GM12873 (cell line): ENCODE measurements at regions not wholly inside any gene's neighbourhood (a gene's known extent, or its start where the extent isn't known, plus 50 kb on each side); places are given as distances from the start of the nearest gene placed in this dataset.

Source experiments
- TF ChIP-seq, protein P1 (sequence below): IDR thresholded peaks from 2 replicates; pipeline ENCODE4 v1.5.1; 2012; ENCODE audit warnings: low read depth, mild to moderate bottlenecking, moderate library complexity, low read length, control low read depth; ENCODE audit not compliant: insufficient read depth; ENCODE audit errors: missing control alignments

DNA sequence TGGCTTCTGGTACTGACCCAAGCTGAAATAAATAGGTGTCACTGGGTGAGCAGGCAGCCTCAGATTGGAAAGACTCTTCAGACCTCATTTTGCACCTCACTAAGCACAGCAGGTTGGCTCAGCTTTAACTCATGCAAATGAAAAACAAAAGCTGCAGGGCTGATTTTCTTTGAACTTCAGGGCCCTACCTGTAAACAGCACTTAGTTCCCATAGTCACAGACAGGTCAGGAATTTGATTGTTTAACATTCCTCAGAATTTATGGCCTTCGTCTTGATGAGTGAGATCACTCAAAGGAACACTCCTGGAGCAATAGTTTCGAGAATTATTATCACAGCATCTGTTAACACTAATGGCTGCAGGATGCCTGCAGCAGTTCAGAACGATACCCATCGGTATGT, 718.5 kb downstream of the EFNB2 start:
- TF ChIP-seq, protein P1, sequence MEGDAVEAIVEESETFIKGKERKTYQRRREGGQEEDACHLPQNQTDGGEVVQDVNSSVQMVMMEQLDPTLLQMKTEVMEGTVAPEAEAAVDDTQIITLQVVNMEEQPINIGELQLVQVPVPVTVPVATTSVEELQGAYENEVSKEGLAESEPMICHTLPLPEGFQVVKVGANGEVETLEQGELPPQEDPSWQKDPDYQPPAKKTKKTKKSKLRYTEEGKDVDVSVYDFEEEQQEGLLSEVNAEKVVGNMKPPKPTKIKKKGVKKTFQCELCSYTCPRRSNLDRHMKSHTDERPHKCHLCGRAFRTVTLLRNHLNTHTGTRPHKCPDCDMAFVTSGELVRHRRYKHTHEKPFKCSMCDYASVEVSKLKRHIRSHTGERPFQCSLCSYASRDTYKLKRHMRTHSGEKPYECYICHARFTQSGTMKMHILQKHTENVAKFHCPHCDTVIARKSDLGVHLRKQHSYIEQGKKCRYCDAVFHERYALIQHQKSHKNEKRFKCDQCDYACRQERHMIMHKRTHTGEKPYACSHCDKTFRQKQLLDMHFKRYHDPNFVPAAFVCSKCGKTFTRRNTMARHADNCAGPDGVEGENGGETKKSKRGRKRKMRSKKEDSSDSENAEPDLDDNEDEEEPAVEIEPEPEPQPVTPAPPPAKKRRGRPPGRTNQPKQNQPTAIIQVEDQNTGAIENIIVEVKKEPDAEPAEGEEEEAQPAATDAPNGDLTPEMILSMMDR = no peak

DNA sequence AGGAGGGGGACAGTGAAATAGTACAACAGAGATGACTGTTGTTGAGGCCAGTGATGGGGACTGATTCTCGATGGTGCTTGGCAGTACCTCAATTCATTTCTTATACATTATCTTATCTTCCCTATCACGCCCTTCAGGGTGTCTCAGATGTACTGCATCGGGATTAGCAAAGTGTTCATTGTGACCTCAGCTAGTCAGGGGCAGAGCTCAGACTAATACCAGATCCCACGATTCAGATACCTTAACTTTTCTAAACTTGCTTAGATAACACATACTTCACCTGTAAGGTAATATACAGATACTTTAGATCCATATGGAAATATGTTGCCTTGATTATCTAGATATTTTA, 720.6 kb downstream of the EFNB2 start:
- TF ChIP-seq, protein P1 = no peak

DNA sequence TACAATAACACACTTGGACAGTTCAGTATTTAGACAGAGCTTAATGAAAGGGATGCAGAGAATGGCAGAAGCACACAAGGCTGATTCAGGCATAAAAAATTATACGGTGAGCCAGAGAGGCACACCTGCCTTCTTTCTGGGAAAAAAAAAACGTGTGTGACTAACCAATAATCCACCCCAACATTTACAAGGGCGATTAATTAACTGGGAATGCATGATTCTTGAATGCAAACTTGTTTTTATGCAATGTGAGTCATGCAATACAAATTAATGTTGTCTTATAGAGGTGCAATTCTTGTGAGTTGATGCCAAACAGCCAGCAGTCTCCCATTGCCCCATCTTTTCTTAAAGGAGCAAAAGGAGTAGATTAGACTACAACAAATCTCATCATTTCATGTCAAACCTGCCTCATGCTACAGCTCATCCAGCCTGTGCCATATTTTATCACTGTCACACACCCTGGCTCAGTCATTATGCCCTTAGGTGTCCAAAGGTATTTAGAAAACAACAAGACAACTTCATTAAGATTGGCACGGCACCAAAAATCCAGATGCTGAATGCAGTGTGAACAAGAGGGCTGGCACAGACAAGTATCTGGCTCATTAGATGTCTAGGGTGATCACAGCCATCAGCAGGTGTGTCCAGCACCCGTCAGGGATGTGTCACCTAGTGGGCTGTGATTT, 721.1 kb downstream of the EFNB2 start:
- TF ChIP-seq, protein P1 = no peak

DNA sequence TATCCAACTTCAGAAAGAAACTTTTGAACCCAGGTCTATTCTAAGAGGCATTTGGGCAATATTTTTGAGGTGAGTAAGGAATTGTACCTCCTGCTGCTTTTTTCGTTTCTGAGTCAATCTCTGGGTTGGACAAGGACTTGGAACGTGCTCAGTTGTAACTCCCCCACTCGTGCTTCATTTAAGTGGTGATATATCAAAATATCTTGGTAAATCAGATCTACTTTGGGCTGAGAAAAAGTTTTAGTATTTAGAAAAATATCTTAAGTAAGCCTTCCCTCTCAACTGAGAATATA, 728.9 kb downstream of the EFNB2 start:
- TF ChIP-seq, protein P1 = no peak

DNA sequence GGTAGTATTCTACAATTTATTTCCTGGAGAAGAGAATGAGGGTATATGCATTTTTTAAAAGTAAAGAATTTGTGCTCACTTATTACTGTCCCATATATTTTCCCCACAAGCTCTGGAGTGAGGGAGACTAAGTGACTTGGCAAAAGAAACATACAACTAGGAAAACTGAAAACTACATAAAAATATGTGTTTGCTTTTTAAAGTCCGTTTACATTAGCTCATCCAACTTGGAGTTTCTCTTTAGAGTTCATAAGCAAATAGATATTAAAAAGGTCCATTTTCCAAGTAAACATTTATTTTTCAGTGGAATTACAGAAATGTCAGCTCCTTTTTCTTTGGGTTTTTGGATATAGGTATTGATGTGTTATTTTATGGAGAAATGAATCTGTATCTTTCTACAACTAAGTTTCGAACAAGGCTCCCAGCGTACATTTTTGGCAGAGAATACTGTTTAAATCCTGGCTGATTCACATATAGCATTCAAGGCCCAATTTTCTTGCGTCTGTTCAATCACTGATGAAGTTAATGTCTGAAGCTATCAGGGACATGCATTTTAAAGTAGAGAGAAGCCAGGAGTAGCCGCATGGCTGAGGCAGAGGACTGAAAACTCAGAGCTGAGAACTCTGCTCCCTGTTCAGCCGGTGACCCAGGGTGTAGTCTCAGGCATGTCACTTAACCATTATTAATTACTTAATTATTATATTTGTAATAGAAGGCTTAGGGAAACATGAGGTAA, 729.4 kb downstream of the EFNB2 start:
- TF ChIP-seq, protein P1 = no peak

DNA sequence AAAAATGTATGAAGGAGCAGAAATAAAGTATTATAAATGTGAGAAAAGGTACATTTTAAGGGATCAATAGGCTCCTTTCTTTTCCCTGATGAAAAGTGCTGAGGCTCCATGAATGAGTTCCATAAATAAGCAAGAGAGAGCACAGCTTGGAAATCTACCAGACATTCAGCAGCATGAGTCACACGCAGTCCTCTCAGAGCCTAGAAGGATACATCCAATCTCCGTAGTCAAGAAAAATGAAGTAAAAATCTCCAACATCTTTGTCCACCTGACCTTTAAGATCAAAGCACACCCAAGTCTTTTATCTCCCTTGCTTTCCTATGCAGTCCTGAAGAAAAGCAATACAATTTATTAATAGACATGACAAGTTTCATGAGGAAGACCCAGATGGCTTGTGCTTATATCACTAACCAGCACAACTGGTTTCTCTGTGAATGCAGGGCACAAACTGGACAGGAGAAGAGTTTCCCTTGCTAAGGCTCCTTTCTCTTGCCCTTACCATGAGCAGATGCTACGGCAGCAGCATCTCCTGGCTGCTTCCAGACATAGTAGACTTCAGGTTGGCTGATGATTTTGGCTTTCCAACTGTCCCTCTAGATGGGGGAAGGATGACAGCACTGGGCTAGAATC, 730.8 kb downstream of the EFNB2 start:
- TF ChIP-seq, protein P1 = no peak

DNA sequence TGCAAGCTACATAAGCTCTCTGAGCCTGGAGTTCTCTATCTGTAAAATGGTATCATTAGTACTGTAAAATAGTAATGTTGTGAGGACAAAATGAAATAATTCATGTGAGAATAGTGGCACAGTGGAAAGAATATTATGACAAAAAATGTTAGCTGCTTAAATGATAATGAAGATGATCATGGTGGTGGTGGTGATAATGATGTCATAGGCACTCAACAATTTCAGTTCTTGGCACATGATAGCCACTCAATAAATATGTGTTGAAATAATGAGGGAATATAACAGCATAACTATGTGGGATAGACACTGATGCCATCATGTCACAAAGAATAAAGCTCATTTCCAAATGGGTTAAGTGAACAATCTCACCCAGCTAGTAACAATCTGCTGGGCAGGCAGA, 736.3 kb downstream of the EFNB2 start:
- TF ChIP-seq, protein P1 = no peak
